ENCODE measurements at regions not wholly inside any gene's neighbourhood (a gene's known extent, or its start where the extent isn't known, plus 50 kb on each side); places are given as distances from the start of the nearest gene placed in this dataset.
"Not testable (repeated sequence)": the region's sequence is repeated elsewhere in the genome, so short reads cannot be mapped to it uniquely, and the experiment has no call there.

DNA sequence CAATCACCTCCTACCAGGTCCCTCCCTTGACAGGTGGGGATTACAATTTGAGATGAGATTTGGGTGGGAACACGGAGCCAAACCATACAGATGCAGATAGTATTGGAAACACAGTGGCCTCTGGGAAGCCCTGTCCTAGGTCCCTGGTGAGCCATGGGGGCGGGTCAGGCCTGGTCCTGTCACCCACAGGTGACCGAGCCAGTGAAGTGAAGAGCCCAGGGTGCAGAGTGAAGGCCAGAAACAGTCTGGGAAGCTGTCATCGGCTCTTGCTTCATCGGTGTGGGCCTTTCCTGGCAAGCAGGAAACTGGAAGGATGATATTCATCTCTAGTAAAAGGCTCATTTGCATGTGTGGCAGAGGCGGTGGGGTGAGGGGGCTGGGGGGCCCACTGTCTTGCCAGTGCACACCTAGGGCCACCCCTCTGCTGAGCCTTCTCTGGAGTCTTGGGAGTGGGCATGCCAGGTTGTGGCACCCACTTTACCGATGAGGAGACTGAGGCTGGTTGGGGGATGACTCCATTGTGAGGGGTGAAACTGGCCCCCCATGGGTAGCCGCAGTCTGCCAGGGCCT, 290.6 kb downstream of the NDUFA10 start:
- no peak for DNase-seq (ENCODE audit: low read depth)
- H3K4me3 ChIP-seq (ENCODE audit: low read depth, low read length), result no peak overlapping the region
- TF ChIP-seq, protein P1, sequence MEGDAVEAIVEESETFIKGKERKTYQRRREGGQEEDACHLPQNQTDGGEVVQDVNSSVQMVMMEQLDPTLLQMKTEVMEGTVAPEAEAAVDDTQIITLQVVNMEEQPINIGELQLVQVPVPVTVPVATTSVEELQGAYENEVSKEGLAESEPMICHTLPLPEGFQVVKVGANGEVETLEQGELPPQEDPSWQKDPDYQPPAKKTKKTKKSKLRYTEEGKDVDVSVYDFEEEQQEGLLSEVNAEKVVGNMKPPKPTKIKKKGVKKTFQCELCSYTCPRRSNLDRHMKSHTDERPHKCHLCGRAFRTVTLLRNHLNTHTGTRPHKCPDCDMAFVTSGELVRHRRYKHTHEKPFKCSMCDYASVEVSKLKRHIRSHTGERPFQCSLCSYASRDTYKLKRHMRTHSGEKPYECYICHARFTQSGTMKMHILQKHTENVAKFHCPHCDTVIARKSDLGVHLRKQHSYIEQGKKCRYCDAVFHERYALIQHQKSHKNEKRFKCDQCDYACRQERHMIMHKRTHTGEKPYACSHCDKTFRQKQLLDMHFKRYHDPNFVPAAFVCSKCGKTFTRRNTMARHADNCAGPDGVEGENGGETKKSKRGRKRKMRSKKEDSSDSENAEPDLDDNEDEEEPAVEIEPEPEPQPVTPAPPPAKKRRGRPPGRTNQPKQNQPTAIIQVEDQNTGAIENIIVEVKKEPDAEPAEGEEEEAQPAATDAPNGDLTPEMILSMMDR (IDR thresholded peaks at IDR 0.05; ENCODE audit: low read depth, low read length, missing control alignments), result no peak
- in situ Hi-C loops (cut with HindIII; ENCODE audit: low sequenced_read_pairs), result no loop called here

DNA sequence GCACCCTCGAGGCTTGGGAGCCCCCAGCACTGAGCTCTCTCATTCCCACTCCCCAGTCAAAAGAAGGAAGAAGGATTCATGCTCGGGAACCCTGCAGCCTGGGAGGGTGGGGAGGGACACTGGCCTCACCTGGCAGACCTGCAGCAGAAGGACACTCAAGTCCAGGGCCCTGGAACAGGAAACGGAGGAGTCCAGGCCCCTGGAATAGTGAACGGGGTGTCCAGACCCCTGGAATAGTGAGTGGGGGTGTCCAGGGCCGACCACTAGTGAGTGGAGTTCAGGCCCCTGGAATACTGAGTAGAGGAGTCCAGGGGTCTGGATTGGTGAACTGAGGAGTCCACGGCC, 292.5 kb downstream of the NDUFA10 start:
- DNase-seq (ENCODE audit: low read depth), result no peak
- in situ Hi-C loops (cut with HindIII; ENCODE audit: low sequenced_read_pairs), result no loop called here
- no peak overlapping the region for H3K4me3 ChIP-seq (ENCODE audit: low read depth, low read length)
- TF ChIP-seq, protein P1 (IDR thresholded peaks at IDR 0.05; ENCODE audit: low read depth, low read length, missing control alignments), result no peak

DNA sequence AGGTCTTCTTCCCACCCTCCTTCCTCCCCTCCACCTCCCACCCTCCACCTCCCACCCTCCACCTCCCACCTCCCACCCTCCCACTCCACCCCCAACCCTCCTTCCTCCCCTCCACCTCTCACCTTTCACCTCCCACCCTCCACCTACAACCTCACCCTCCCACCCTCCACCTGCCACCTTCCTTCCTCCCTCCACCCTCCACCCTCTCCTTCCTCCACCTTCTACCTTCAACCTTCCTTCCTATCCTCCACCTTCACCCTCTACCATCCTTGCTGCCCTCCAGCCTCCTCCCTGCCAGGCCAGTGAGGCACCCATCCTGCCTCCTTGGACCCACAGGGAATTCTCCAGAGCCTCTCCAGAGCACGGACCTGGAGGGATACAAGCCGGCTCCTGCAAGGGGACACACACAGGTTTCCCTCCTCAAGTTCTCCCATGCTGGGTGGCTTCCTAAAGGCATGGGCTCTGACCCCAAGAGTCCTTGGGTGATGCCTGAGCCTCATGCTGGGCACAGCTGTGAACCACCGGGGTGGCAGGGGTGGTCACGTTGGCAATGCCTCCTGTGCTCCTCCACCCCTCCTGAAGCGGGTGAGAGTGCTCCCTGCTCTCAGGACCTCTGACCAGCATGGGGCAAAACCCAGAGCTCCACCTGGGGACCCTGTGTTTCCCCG, 293.0 kb downstream of the NDUFA10 start:
- in situ Hi-C loops (cut with HindIII; ENCODE audit: low sequenced_read_pairs), result no loop called here
- TF ChIP-seq, protein P1 (IDR thresholded peaks at IDR 0.05; ENCODE audit: low read depth, low read length, missing control alignments), result no peak
- no peak for DNase-seq (ENCODE audit: low read depth)
- no peak overlapping the region for H3K4me3 ChIP-seq (ENCODE audit: low read depth, low read length)

DNA sequence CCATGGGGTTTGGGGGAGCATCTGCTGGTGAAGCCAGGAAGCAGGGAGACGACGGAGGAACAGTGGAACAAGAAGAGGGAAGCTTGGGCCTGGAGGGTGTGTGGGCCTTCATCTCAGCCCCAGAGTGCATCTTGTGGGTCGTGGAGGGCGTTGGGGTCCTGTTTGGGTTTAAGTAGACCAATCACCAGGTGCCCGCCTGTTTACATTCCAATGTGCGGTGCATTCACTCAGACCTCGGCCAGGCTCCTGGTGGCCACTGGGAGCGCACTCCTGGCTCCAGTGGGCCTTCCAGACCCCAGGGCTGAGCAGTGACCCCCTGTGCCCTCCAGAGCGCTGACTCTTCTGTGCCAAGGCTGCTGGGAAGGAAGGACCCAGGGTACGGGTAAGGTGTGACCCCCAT, 293.7 kb downstream of the NDUFA10 start:
- in situ Hi-C loops (cut with HindIII; ENCODE audit: low sequenced_read_pairs), result no loop called here
- TF ChIP-seq, protein P1 (IDR thresholded peaks at IDR 0.05; ENCODE audit: low read depth, low read length, missing control alignments), result no peak
- no peak for DNase-seq (ENCODE audit: low read depth)
- no peak overlapping the region for H3K4me3 ChIP-seq (ENCODE audit: low read depth, low read length)

DNA sequence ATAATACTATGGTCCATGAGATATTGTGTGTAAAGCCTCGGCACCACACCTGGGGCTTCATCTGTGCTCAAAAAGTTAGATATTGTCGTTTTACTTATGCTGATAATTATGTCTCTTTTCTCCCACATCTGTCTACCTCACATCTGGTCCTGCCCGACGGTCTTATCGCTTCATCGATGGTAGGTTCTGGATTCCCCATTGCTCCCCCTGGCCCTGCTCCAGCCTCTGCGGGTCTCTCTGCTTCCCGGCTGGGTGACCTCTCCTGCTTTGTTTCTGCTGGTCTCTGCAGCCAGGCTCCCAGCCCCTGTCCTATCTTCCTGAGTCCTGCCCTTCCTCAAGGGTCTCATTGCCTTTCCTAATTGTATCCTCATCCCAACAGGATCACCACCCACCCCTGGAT, 294.2 kb downstream of the NDUFA10 start:
- no peak for DNase-seq (ENCODE audit: low read depth)
- in situ Hi-C loops (cut with HindIII; ENCODE audit: low sequenced_read_pairs), result no loop called here
- TF ChIP-seq, protein P1 (IDR thresholded peaks at IDR 0.05; ENCODE audit: low read depth, low read length, missing control alignments), result no peak
- no peak overlapping the region for H3K4me3 ChIP-seq (ENCODE audit: low read depth, low read length)

DNA sequence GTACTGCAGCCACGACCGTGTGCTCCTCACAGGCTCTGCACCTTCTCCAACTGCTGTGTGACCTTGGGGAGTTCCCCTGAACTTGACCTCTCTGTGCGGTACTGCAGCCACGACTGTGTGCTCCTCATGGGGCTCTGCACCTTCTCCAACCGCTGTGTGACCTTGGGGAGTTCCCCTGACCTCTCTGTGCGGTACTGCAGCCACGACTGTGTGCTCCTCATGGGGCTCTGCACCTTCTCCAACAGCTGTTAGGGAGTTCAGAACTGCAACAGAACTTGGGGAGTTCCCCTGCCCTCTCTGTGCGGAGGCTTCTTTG, 294.6 kb downstream of the NDUFA10 start:
- DNase-seq (ENCODE audit: low read depth); H3K4me3 ChIP-seq (ENCODE audit: low read depth, low read length); in situ Hi-C loops (cut with HindIII; ENCODE audit: low sequenced_read_pairs): not testable (repeated sequence)

DNA sequence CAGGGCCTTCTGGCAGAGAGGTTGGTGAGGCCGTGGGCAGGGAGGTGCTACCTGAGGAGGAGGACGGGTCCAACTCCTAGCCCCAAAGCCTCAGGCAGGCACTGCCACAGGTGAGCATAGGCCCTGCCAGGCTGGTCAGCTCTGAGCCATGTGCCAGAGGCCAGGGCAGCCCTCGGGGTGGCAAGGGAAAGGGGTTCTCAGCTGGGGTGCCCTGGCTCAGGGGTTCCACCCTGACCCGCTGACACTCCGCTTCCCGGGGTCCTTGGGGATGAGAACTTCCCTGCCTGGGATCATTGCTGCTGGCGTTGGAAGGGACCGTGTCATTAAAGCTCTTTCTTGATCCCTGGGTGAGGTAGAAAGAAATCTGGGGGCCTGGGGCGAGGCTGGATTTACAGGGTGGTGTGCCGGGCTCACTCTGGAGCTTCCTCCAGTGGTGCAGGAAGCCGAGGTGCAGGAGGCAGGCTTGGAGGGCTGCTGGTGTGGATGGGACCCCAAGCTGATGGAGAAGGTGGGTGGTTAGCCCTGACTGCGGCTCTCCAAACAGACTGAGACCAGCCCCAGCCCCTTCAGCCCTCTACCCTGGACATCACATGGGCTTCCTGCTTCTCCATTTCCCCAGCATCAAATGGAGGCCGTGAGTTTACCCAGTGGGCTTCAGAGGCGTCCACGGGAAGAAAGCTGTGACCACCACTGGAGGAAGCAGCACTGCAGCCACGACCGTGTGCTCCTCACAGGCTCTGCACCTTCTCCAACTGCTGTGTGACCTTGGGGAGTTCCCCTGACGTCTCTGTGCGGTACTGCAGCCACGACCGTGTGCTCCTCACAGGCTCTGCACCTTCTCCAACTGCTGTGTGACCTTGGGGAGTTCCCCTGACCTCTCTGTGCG, 295.2 kb downstream of the NDUFA10 start:
- DNase-seq (ENCODE audit: low read depth), result no peak
- TF ChIP-seq, protein P1 (IDR thresholded peaks at IDR 0.05; ENCODE audit: low read depth, low read length, missing control alignments), result no peak
- in situ Hi-C loops (cut with HindIII; ENCODE audit: low sequenced_read_pairs), result no loop called here
- no peak overlapping the region for H3K4me3 ChIP-seq (ENCODE audit: low read depth, low read length)
